Sigmoid colon (tissue), 3 donors: ENCODE measurements at regions not wholly inside any gene's neighbourhood (a gene's known extent, or its start where the extent isn't known, plus 50 kb on each side); places are given as distances from the start of the nearest gene placed in this dataset.

Experiments
- CTCF ChIP-seq, 4 experiments: fragments of 450-650 bp in 3 of 4; fragments of 200-600 bp in 1 of 4; IDR thresholded peaks; one replicate each; pipeline ENCODE4 v1.5.1; 2016 to 2019; ENCODE audit warnings: antibody characterized with exemption in 4 of 4, mild to moderate bottlenecking in 3 of 4, moderate library complexity in 2 of 4
- POLR2A ChIP-seq, 2 donors: fragments of 450-650 bp; IDR thresholded peaks; one replicate each; pipeline ENCODE4 v1.6.1; 2016; ENCODE audit warnings: antibody characterized with exemption in 2 of 2, mild to moderate bottlenecking in 2 of 2, moderate library complexity in 2 of 2

- TF ChIP-seq POLR2A (IDR thresholded peaks at IDR 0.05): no peak
- no peak for TF ChIP-seq CTCF (IDR thresholded peaks at IDR 0.05)
Observed at GRCh38 chr3:31265646-31266428, 266.9 kb upstream of the STT3B start.
